HepG2 (cell line): ENCODE measurements at regions not wholly inside any gene's neighbourhood (a gene's known extent, or its start where the extent isn't known, plus 50 kb on each side); places are given as distances from the start of the nearest gene placed in this dataset.

Experiments used
- ESRRA ChIP-seq: sonication (generic); formaldehyde crosslinking; IDR thresholded peaks from 2 replicates; pipeline ENCODE4 v1.5.1; 2020; ENCODE audit warnings: mild to moderate bottlenecking, low read depth, missing genetic modification reagents
- TF ChIP-seq, protein P1 (sequence below): sonication (generic); formaldehyde crosslinking; IDR thresholded peaks from 2 replicates; pipeline ENCODE4 v1.4.0; 2020; ENCODE audit warnings: missing genetic modification reagents

DNA sequence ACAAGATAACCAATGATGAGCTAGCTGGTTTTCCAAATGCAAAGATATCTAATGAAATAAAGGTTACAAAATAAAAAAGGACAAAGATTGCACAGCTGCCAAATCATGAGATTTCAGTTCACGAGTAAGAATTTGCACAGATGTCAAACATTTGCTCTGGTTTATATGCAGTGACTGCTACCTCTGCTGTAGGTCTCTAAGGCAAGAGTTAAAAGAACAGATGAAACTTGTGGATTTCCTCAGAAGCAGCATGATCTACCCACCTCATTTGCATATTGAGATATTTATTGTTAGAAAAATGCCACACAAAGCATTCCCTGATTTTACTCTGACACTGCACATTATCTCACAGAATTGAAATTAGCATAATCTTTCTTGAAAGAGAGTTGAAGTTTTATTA lies 763.2 kb upstream of the ZEB2 start:
- TF ChIP-seq, protein P1, sequence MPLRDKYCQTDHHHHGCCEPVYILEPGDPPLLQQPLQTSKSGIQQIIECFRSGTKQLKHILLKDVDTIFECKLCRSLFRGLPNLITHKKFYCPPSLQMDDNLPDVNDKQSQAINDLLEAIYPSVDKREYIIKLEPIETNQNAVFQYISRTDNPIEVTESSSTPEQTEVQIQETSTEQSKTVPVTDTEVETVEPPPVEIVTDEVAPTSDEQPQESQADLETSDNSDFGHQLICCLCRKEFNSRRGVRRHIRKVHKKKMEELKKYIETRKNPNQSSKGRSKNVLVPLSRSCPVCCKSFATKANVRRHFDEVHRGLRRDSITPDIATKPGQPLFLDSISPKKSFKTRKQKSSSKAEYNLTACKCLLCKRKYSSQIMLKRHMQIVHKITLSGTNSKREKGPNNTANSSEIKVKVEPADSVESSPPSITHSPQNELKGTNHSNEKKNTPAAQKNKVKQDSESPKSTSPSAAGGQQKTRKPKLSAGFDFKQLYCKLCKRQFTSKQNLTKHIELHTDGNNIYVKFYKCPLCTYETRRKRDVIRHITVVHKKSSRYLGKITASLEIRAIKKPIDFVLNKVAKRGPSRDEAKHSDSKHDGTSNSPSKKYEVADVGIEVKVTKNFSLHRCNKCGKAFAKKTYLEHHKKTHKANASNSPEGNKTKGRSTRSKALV, result no peak
- no peak for TF ChIP-seq ESRRA (CRISPR knock-in tag)
